ENCODE measurements at regions not wholly inside any gene's neighbourhood (a gene's known extent, or its start where the extent isn't known, plus 50 kb on each side); places are given as distances from the start of the nearest gene placed in this dataset.

- no peak overlapping the region for H3K4me3 ChIP-seq (ENCODE audit: low read depth, low read length)
- H3K27ac ChIP-seq (ENCODE audit: low read depth, low read length): no peak overlapping the region
- DNase-seq (ENCODE audit: low read depth, low spot score): no peak
- TF ChIP-seq, protein P1, sequence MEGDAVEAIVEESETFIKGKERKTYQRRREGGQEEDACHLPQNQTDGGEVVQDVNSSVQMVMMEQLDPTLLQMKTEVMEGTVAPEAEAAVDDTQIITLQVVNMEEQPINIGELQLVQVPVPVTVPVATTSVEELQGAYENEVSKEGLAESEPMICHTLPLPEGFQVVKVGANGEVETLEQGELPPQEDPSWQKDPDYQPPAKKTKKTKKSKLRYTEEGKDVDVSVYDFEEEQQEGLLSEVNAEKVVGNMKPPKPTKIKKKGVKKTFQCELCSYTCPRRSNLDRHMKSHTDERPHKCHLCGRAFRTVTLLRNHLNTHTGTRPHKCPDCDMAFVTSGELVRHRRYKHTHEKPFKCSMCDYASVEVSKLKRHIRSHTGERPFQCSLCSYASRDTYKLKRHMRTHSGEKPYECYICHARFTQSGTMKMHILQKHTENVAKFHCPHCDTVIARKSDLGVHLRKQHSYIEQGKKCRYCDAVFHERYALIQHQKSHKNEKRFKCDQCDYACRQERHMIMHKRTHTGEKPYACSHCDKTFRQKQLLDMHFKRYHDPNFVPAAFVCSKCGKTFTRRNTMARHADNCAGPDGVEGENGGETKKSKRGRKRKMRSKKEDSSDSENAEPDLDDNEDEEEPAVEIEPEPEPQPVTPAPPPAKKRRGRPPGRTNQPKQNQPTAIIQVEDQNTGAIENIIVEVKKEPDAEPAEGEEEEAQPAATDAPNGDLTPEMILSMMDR (IDR thresholded peaks at IDR 0.05; ENCODE audit: low read depth, low read length): no peak
- H3K9me3 ChIP-seq (ENCODE audit: control insufficient read depth, insufficient read depth, low read length): no peaks in the 10 kb centered on the region
- H3K27me3 ChIP-seq (ENCODE audit: control insufficient read depth, insufficient read depth, low read length): no peaks in the 10 kb centered on the region
- POLR2A ChIA-PET: no interaction called here
- CTCF ChIA-PET: no interaction called here
These were observed 439.3 kb upstream of the FLRT2 start for GRCh38 chr14:85090681-85091080.

DNA sequence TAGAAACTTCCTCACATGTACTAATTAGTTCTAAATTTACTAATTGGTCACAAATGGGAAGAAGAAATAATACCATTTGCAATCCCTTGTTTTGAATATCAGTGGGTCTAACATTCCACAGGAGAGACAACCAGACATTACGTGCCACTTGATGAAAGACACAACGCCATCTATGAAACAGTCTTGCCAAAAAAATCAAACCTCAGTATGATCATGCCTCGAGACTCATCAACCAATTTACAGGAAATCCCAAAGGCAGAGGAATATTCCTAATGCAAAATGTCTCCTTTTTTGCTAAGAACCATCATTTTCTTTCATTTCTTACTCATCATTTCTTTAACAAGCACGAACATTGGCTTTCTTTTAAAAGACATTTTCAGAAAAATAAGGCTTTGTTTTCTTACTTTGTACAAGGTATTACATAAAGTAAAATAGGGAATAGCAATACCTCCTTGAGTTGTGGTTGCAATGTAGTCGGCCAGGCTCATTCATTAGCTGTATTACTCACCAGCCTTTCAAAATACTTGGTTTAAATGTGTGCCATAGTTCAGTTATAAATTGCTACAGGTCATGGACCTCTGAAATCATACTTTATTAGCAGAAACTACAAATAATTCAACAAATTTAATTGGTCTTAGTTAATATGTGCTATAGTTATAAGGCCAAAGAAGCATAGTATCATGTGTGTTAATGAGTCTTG is 436.2 kb upstream of the FLRT2 start:
- no peak for DNase-seq (ENCODE audit: low read depth, low spot score)
- TF ChIP-seq, protein P1 (IDR thresholded peaks at IDR 0.05; ENCODE audit: low read depth, low read length): no peak
- ChIA-PET CTCF (interaction anchor here (1.2 kb wide), 1 partner anchor 102 kb away, joined by 4 read pairs; no protein-coding TSS in a partner anchor), POLR2A (no interaction called here)
- Histone ChIP-seq H3K9me3 (ENCODE audit: control insufficient read depth, insufficient read depth, low read length) (no peaks in the 10 kb centered on the region), H3K27ac (ENCODE audit: low read depth, low read length) (no peak overlapping the region), H3K27me3 (ENCODE audit: control insufficient read depth, insufficient read depth, low read length) (no peaks in the 10 kb centered on the region), H3K4me3 (ENCODE audit: low read depth, low read length) (no peak overlapping the region)

DNA sequence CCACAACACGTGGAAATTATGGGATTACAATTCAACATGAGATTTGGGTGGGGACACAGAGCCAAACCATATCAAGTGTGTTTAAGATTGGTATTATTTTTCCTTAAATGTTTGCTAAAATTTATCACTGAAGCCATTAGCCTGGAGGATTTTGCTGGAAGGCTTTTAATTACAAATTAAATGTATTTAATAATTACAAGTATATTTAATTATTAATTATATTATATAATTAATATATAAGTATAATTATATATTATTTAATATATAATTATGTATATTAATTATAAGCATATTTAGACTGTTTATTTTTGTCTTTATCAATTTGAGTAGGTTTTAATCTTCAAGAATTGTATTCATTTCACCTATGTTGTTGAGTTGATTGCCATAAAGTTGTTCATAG is 427.4 kb upstream of the FLRT2 start:
- TF ChIP-seq, protein P1 (IDR thresholded peaks at IDR 0.05; ENCODE audit: low read depth, low read length): no peak
- ChIA-PET POLR2A (no interaction called here), CTCF (no interaction called here)
- H3K27me3 ChIP-seq (ENCODE audit: control insufficient read depth, insufficient read depth, low read length): no peaks in the 10 kb centered on the region
- no peak for DNase-seq (ENCODE audit: low read depth, low spot score)
- no peak overlapping the region for H3K4me3 ChIP-seq (ENCODE audit: low read depth, low read length)
- H3K27ac ChIP-seq (ENCODE audit: low read depth, low read length): no peak overlapping the region
- H3K9me3 ChIP-seq (ENCODE audit: control insufficient read depth, insufficient read depth, low read length): no peaks in the 10 kb centered on the region

DNA sequence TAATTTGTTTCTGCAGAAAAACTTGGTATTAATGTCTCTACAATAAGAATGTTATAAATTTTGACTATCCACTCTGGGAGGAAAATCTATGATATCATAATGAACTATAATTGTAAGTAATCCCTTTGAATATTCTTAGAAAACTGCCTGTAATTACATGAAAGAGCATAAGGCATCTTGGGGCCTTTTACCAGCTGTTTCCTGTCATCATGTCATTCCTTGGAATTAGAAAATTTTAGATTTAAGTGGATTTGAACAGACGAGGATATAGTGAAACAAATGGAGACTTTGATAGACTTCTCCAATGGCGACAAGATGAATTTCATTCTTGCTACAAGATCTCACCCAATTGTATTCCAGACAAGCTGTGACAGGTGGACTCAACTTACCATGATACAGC is 423.4 kb upstream of the FLRT2 start:
- no peaks in the 10 kb centered on the region for H3K27me3 ChIP-seq (ENCODE audit: control insufficient read depth, insufficient read depth, low read length)
- CTCF ChIA-PET: no interaction called here
- H3K9me3 ChIP-seq (ENCODE audit: control insufficient read depth, insufficient read depth, low read length): no peaks in the 10 kb centered on the region
- POLR2A ChIA-PET: no interaction called here
- DNase-seq (ENCODE audit: low read depth, low spot score): no peak
- no peak overlapping the region for H3K4me3 ChIP-seq (ENCODE audit: low read depth, low read length)
- no peak overlapping the region for H3K27ac ChIP-seq (ENCODE audit: low read depth, low read length)
- TF ChIP-seq, protein P1 (IDR thresholded peaks at IDR 0.05; ENCODE audit: low read depth, low read length): no peak

DNA sequence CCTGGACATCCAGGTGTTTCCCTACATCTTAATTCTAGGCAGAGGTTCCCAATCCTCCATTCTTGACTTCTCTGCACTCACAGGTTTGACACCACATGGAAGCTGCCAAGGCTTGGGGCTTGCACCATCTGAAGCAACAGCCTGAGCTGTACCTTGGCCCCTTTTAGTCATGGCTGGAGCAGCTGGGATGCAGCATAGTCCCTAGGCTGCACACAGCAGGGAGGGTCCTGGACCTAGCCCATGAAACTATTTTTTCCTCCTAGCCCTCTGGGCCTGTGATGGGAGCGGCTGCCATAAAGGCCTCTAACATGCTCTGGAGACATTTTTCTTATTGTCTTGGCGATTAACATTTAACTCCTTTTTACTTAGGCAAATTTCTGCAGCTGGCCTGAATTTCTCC is 417.2 kb upstream of the FLRT2 start:
- ChIA-PET CTCF (no interaction called here), POLR2A (no interaction called here)
- H3K9me3 ChIP-seq (ENCODE audit: control insufficient read depth, insufficient read depth, low read length): peaks cover 3% of the 10 kb centered on the region; the same call in 1 of the 2 replicates
- no peak for DNase-seq (ENCODE audit: low read depth, low spot score)
- H3K27me3 ChIP-seq (ENCODE audit: control insufficient read depth, insufficient read depth, low read length): no peaks in the 10 kb centered on the region
- no peak overlapping the region for H3K27ac ChIP-seq (ENCODE audit: low read depth, low read length)
- no peak overlapping the region for H3K4me3 ChIP-seq (ENCODE audit: low read depth, low read length)
- TF ChIP-seq, protein P1 (IDR thresholded peaks at IDR 0.05; ENCODE audit: low read depth, low read length): no peak
